Loucy (cell line): ENCODE measurements at regions not wholly inside any gene's neighbourhood (a gene's known extent, or its start where the extent isn't known, plus 50 kb on each side); places are given as distances from the start of the nearest gene placed in this dataset.

Experiments
- H2AFZ ChIP-seq: fragments of 200-600 bp; sonication (generic); 2 replicates; pipeline ENCODE4 v1.6.0; 2016; ENCODE audit warnings: antibody characterized with exemption, mild to moderate bottlenecking, low read length, moderate library complexity
- H3F3A ChIP-seq: fragments of 200-600 bp; 2 replicates; pipeline ENCODE4 v1.6.0; 2016; ENCODE audit warnings: antibody characterized with exemption, low read depth, mild to moderate bottlenecking
- H3K27me3 ChIP-seq: fragments of 200-600 bp; sonication (generic); 2 replicates; pipeline ENCODE4 v1.6.1; 2014; ENCODE audit warnings: low read length, mild to moderate bottlenecking; ENCODE audit not compliant: insufficient read depth, poor library complexity, severe bottlenecking
- H3K36me3 ChIP-seq: fragments of 200-600 bp; sonication (generic); 2 replicates; pipeline ENCODE4 v1.6.1; 2016; ENCODE audit warnings: low read length; ENCODE audit not compliant: insufficient read depth
- H3K4me1 ChIP-seq: fragments of 200-600 bp; sonication (generic); 2 replicates; pipeline ENCODE4 v1.5.1; 2014; ENCODE audit warnings: low read length, mild to moderate bottlenecking; ENCODE audit not compliant: insufficient read depth, poor library complexity, severe bottlenecking
- H3K4me2 ChIP-seq: fragments of 200-600 bp; sonication (generic); 2 replicates; pipeline ENCODE4 v1.6.0; 2014; ENCODE audit warnings: antibody characterized with exemption, low read length, low read depth, mild to moderate bottlenecking; ENCODE audit not compliant: poor library complexity, severe bottlenecking
- H3K4me3 ChIP-seq: fragments of 200-600 bp; sonication (generic); 2 replicates; pipeline ENCODE4 v1.5.1; 2014; ENCODE audit warnings: low read length, mild to moderate bottlenecking, mixed read lengths; ENCODE audit not compliant: poor library complexity, severe bottlenecking
- H3K79me2 ChIP-seq: fragments of 200-600 bp; sonication (generic); 2 replicates; pipeline ENCODE4 v1.6.1; 2014; ENCODE audit warnings: low read length; ENCODE audit not compliant: insufficient read depth
- H3K9ac ChIP-seq: fragments of 200-600 bp; sonication (generic); 2 replicates; pipeline ENCODE4 v1.6.0; 2014; ENCODE audit warnings: mild to moderate bottlenecking, low read depth, low read length, moderate library complexity; ENCODE audit not compliant: poor library complexity, severe bottlenecking
- H3K9me2 ChIP-seq: fragments of 200-600 bp; sonication (generic); replicated peaks from 2 replicates; pipeline ENCODE4 v1.6.1; 2016; ENCODE audit warnings: low read depth, low read length, mixed read lengths
- H3K9me3 ChIP-seq: fragments of 200-600 bp; sonication (generic); 2 replicates; pipeline ENCODE4 v1.6.1; 2014; ENCODE audit warnings: mild to moderate bottlenecking, antibody characterized with exemption, low read length, low read depth; ENCODE audit not compliant: insufficient read depth
- H4K20me1 ChIP-seq: fragments of 200-600 bp; sonication (generic); 2 replicates; pipeline ENCODE4 v1.6.0; 2014; ENCODE audit warnings: antibody characterized with exemption, low read length, mild to moderate bottlenecking; ENCODE audit not compliant: insufficient read depth, poor library complexity, severe bottlenecking
- CTCF ChIP-seq: fragments of 200-600 bp; sonication (generic); conservative IDR thresholded peaks from 2 replicates; pipeline ENCODE4 v1.5.1; 2014; ENCODE audit warnings: mild to moderate bottlenecking, antibody characterized with exemption, low read length
- EZH2phosphoT487 ChIP-seq: fragments of 200-600 bp; IDR thresholded peaks from 2 replicates; pipeline ENCODE4 v1.6.1; 2018; ENCODE audit warnings: antibody characterized with exemption, mild to moderate bottlenecking, moderate library complexity, borderline replicate concordance

- Histone ChIP-seq H4K20me1 (no peaks in the 10 kb centered on the region), H3K9me2 (no peaks in the 10 kb centered on the region), H3K4me3 (no peak overlapping the region), H3K4me2 (no peak overlapping the region), H3F3A (no peaks in the 10 kb centered on the region), H2AFZ (no peak overlapping the region), H3K36me3 (no peaks in the 10 kb centered on the region), H3K4me1 (no peaks in the 10 kb centered on the region), H3K9ac (no peak overlapping the region), H3K79me2 (no peaks in the 10 kb centered on the region), H3K27me3 (no peaks in the 10 kb centered on the region), H3K9me3 (no peaks in the 10 kb centered on the region)
- no peak for TF ChIP-seq EZH2phosphoT487
Observed at GRCh38 chr11:56819916-56820315, 71.4 kb upstream of the OR9G4 start.

GRCh38 chr11:56817661-56818060 lies 69.2 kb upstream of the OR9G4 start:
- Histone ChIP-seq H3K9me2 (no peaks in the 10 kb centered on the region), H3K27me3 (no peaks in the 10 kb centered on the region), H2AFZ (0 out of 2 replicates have a peak overlapping the region, but pooled peaks have one; percentile 36), H3K79me2 (no peaks in the 10 kb centered on the region), H3K9ac (no peak overlapping the region), H3K36me3 (no peaks in the 10 kb centered on the region), H4K20me1 (no peaks in the 10 kb centered on the region), H3K4me1 (no peaks in the 10 kb centered on the region), H3K9me3 (no peaks in the 10 kb centered on the region), H3K4me2 (no peak overlapping the region), H3K4me3 (no peak overlapping the region), H3F3A (no peaks in the 10 kb centered on the region)
- no peak for TF ChIP-seq CTCF
- no peak for TF ChIP-seq EZH2phosphoT487

GRCh38 chr11:56816259-56816658 lies 67.8 kb upstream of the OR9G4 start:
- no peaks in the 10 kb centered on the region for H3K9me3 ChIP-seq
- H3K36me3 ChIP-seq = no peaks in the 10 kb centered on the region
- H3K27me3 ChIP-seq = no peaks in the 10 kb centered on the region
- no peaks in the 10 kb centered on the region for H3K79me2 ChIP-seq
- H3F3A ChIP-seq = no peaks in the 10 kb centered on the region
- no peak overlapping the region for H3K9ac ChIP-seq
- no peak overlapping the region for H3K4me3 ChIP-seq
- no peak overlapping the region for H3K4me2 ChIP-seq
- no peaks in the 10 kb centered on the region for H4K20me1 ChIP-seq
- H3K9me2 ChIP-seq = no peaks in the 10 kb centered on the region
- TF ChIP-seq CTCF (no peak), EZH2phosphoT487 (no peak)
- no peaks in the 10 kb centered on the region for H3K4me1 ChIP-seq
- H2AFZ ChIP-seq = no peak overlapping the region

GRCh38 chr11:56808326-56808725 lies 59.8 kb upstream of the OR9G4 start:
- Histone ChIP-seq H3K4me2 (no peak overlapping the region), H2AFZ (no peak overlapping the region), H3K9me3 (no peaks in the 10 kb centered on the region), H3K79me2 (no peaks in the 10 kb centered on the region), H3F3A (no peaks in the 10 kb centered on the region), H3K4me3 (no peak overlapping the region), H4K20me1 (no peaks in the 10 kb centered on the region), H3K9ac (no peak overlapping the region), H3K9me2 (no peaks in the 10 kb centered on the region), H3K36me3 (no peaks in the 10 kb centered on the region), H3K4me1 (no peaks in the 10 kb centered on the region), H3K27me3 (no peaks in the 10 kb centered on the region)
- TF ChIP-seq CTCF (no peak), EZH2phosphoT487 (no peak)
